H1 (cell line): ENCODE measurements at regions not wholly inside any gene's neighbourhood (a gene's known extent, or its start where the extent isn't known, plus 50 kb on each side); places are given as distances from the start of the nearest gene placed in this dataset.

Experiments
- CTCF ChIA-PET: fragments of 300-600 bp; sonication (Branson Sonifier 250); formaldehyde crosslinking; loops from one replicate; lab custom pipeline; 2021; ENCODE audit not compliant: partially characterized antibody; lab: Charles Lee
- POLR2A ChIA-PET: fragments of 300-600 bp; sonication (Branson Sonifier 250); formaldehyde crosslinking; loops from one replicate; lab custom pipeline; 2021; ENCODE audit warnings: inconsistent platforms; ENCODE audit not compliant: partially characterized antibody; lab: Charles Lee
- DNase-seq, 2 experiments: peaks; one replicate each; pipeline versions ENCODE4 v3.0.0 to v3.0.0-alpha.2; 2010 to 2022; ENCODE audit warnings: low spot score in 2 of 2, low read depth in 1 of 2, mixed read lengths in 1 of 2
- FAIRE-seq: peaks from 2 replicates; lab custom pipeline; 2011; peaks lifted over from hg19 to GRCh38; lab: Jason Lieb, UNC
- H2AFZ ChIP-seq: 2 replicates; pipeline ENCODE4 v1.8.1; 2012; ENCODE audit warnings: low read length, inconsistent platforms
- H2AK5ac ChIP-seq: 2 replicates; pipeline ENCODE4 v1.6.1; 2013; ENCODE audit warnings: low read depth, low read length
- H2BK120ac ChIP-seq: replicated peaks from 2 replicates; pipeline ENCODE3; 2013; ENCODE audit warnings: low read depth, low read length, inconsistent platforms
- H2BK12ac ChIP-seq: 2 replicates; pipeline ENCODE4 v1.6.1; 2013; ENCODE audit warnings: low read depth, low read length
- H2BK15ac ChIP-seq: 2 replicates; pipeline ENCODE4 v1.6.1; 2013; ENCODE audit warnings: low read length
- H2BK20ac ChIP-seq: 2 replicates; pipeline ENCODE4 v1.6.1; 2013; ENCODE audit warnings: low read length
- H2BK5ac ChIP-seq: 2 replicates; pipeline ENCODE4 v1.6.1; 2013; ENCODE audit warnings: low read depth, low read length
- H3K14ac ChIP-seq: 2 replicates; pipeline ENCODE4 v1.6.1; 2013; ENCODE audit warnings: inconsistent platforms; ENCODE audit not compliant: insufficient read length
- H3K18ac ChIP-seq: 2 replicates; pipeline ENCODE4 v1.6.1; 2013; ENCODE audit warnings: low read length; ENCODE audit errors: extremely low read depth
- H3K23ac ChIP-seq: 2 replicates; pipeline ENCODE4 v1.6.1; 2013; ENCODE audit warnings: inconsistent platforms; ENCODE audit not compliant: insufficient read length
- H3K23me2 ChIP-seq: 2 replicates; pipeline ENCODE4 v1.6.1; 2013; ENCODE audit warnings: low read depth, low read length
- H3K27ac ChIP-seq: 2 replicates; pipeline ENCODE4 v1.6.1; 2011; ENCODE audit warnings: low read depth, low read length, inconsistent platforms
- H3K27me3 ChIP-seq, 4 experiments: replicated peaks in 1 of 4; 1 replicate in 1 of 4; 2 replicates in 3 of 4; pipeline versions ENCODE4 v1.6.1 to v1.8.1; 2011 to 2013; ENCODE audit warnings: low read length in 3 of 4, mild to moderate bottlenecking in 3 of 4, inconsistent platforms in 2 of 4, mixed read lengths in 2 of 4, moderate library complexity in 1 of 4; ENCODE audit not compliant: control insufficient read depth in 3 of 4, insufficient read depth in 3 of 4; ENCODE audit errors: extremely low read depth in 1 of 4
- H3K36me3 ChIP-seq, 4 experiments: 2 replicates each; pipeline versions ENCODE4 v1.6.1 to v1.8.1; 2011 to 2013; ENCODE audit warnings: mild to moderate bottlenecking in 4 of 4, low read length in 3 of 4, moderate library complexity in 2 of 4, control low read depth in 1 of 4, inconsistent platforms in 1 of 4; ENCODE audit not compliant: insufficient read depth in 4 of 4, control insufficient read depth in 2 of 4
- H3K4ac ChIP-seq: replicated peaks from 2 replicates; pipeline ENCODE3; 2013; ENCODE audit warnings: low read length, low read depth, mixed read lengths, inconsistent platforms; ENCODE audit not compliant: insufficient read length
- H3K4me1 ChIP-seq, 4 experiments: replicated peaks in 1 of 4; 1 replicate in 1 of 4; 2 replicates in 3 of 4; pipeline versions ENCODE4 v1.6.1 to v1.8.1; 2011 to 2013; ENCODE audit warnings: low read length in 3 of 4, inconsistent platforms in 2 of 4, mixed read lengths in 1 of 4; ENCODE audit not compliant: insufficient read depth in 4 of 4, control insufficient read depth in 3 of 4
- H3K4me2 ChIP-seq, 2 experiments: 2 replicates each; pipeline versions ENCODE4 v1.6.1 to v1.8.1; 2011 to 2013; ENCODE audit warnings: low read depth in 2 of 2, low read length in 2 of 2, control low read depth in 1 of 2, inconsistent platforms in 1 of 2, mild to moderate bottlenecking in 1 of 2; ENCODE audit not compliant: insufficient read depth in 1 of 2
- H3K4me3 ChIP-seq, 4 experiments: fragments of 200-600, 300-600 bp in 1 of 4; sonication (generic), shearing (Covaris generic), sonication (Bioruptor Twin) in 1 of 4; 2 replicates each; pipeline versions ENCODE4 v1.5.1 to v1.8.1; 2011 to 2016; ENCODE audit warnings: low read length in 4 of 4, low read depth in 3 of 4, control low read depth in 2 of 4, inconsistent platforms in 2 of 4, mild to moderate bottlenecking in 2 of 4, mixed read lengths in 1 of 4, moderate library complexity in 1 of 4; ENCODE audit not compliant: insufficient read depth in 2 of 4; ENCODE audit errors: extremely low read depth in 1 of 4
- H3K56ac ChIP-seq: replicated peaks from 2 replicates; pipeline ENCODE3; 2013; ENCODE audit warnings: low read depth, mild to moderate bottlenecking, mixed read lengths, low read length, inconsistent platforms; ENCODE audit not compliant: insufficient read length
- H3K79me1 ChIP-seq: 2 replicates; pipeline ENCODE4 v1.6.1; 2013; ENCODE audit warnings: low read depth, low read length, control low read depth
- H3K79me2 ChIP-seq, 2 experiments: 2 replicates each; pipeline versions ENCODE4 v1.6.1 to v1.8.1; 2012 to 2013; ENCODE audit warnings: low read length in 2 of 2, mild to moderate bottlenecking in 2 of 2, inconsistent platforms in 1 of 2; ENCODE audit not compliant: insufficient read depth in 2 of 2, control insufficient read depth in 1 of 2
- H3K9ac ChIP-seq, 4 experiments: replicated peaks in 1 of 4; 1 replicate in 1 of 4; 2 replicates in 3 of 4; pipeline versions ENCODE4 v1.6.1 to v1.8.1; 2011 to 2013; ENCODE audit warnings: low read depth in 3 of 4, low read length in 3 of 4, control low read depth in 2 of 4, mild to moderate bottlenecking in 2 of 4, moderate library complexity in 2 of 4, inconsistent platforms in 1 of 4; ENCODE audit errors: extremely low read depth in 1 of 4
- H3K9me3 ChIP-seq, 2 experiments: 2 replicates each; pipeline versions ENCODE4 v1.6.1 to v1.8.1; 2012 to 2013; ENCODE audit warnings: mild to moderate bottlenecking in 2 of 2, moderate library complexity in 2 of 2, control low read depth in 1 of 2, inconsistent platforms in 1 of 2, low read depth in 1 of 2, low read length in 1 of 2, mixed read lengths in 1 of 2; ENCODE audit not compliant: insufficient read depth in 2 of 2
- H4K20me1 ChIP-seq, 2 experiments: replicated peaks in 1 of 2; 2 replicates each; pipeline versions ENCODE3 to v1.8.1; 2011 to 2013; ENCODE audit warnings: inconsistent platforms in 2 of 2, low read length in 2 of 2, mild to moderate bottlenecking in 1 of 2; ENCODE audit not compliant: insufficient read depth in 2 of 2, control insufficient read depth in 1 of 2
- H4K5ac ChIP-seq: 2 replicates; pipeline ENCODE4 v1.6.1; 2013; ENCODE audit warnings: low read length, low read depth, mixed read lengths, inconsistent platforms; ENCODE audit not compliant: insufficient read length
- H4K8ac ChIP-seq: 2 replicates; pipeline ENCODE4 v1.8.0; 2013; ENCODE audit warnings: mild to moderate bottlenecking, moderate library complexity, low read length, inconsistent platforms; ENCODE audit not compliant: insufficient read depth; ENCODE audit errors: extremely low read depth
- H4K91ac ChIP-seq: replicated peaks from 2 replicates; pipeline ENCODE3; 2013; ENCODE audit warnings: low read length, mixed read lengths, inconsistent platforms; ENCODE audit not compliant: insufficient read length
- SRF ChIP-seq: IDR thresholded peaks from 2 replicates; pipeline ENCODE4 v1.6.1; 2011; ENCODE audit warnings: mild to moderate bottlenecking, low read depth, low read length, moderate library complexity
- WGBS, 2 experiments: shearing (Covaris generic) in 1 of 2; methylation state at CpG; one replicate each; pipeline versions ENCODE4 v1.1.6 to v1.1.7; 2013 to 2015; ENCODE audit warnings: low lambda C conversion rate in 2 of 2, mixed read lengths in 2 of 2, inconsistent platforms in 1 of 2, low coverage in 1 of 2, missing lambda C conversion rate in 1 of 2; ENCODE audit not compliant: insufficient replicate concordance in 2 of 2, insufficient coverage in 1 of 2, insufficient read length in 1 of 2; ENCODE audit errors: extremely low coverage in 1 of 2, missing lambda C conversion rate in 1 of 2; 5-methylcytosine and 5-hydroxymethylcytosine counted together

DNA sequence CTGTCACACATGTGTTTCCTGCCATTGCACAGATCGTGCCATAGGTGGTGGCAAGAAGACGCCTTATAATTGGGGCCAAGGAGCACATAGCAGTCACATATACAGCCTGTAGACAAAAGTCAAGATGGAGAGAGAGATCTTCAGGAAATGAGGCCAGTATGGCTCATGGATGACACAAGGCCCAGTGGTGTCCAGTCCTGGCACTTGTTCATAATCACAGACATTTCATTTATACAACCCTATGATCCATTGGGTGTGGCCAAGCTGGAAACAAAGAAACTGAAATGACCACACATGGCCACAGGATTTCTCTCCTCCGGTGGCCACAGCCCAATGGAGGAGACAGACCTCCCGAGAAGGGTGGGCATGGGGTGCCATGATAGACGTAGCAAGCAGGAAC, 78.5 kb upstream of the KAZN start:
- DNase-seq (no peak), FAIRE-seq (no peak)
- H4K8ac ChIP-seq = no peak overlapping the region
- H3K4me2 ChIP-seq = no peak overlapping the region
- no peak overlapping the region for H3K23ac ChIP-seq
- H3K79me1 ChIP-seq = no peaks in the 10 kb centered on the region
- H3K27me3 ChIP-seq = no peaks in the 10 kb centered on the region
- H3K23me2 ChIP-seq = no peaks in the 10 kb centered on the region; the same call in 1 of the 2 replicates
- no peaks in the 10 kb centered on the region for H3K79me2 ChIP-seq
- no peak overlapping the region for H3K18ac ChIP-seq
- H3K14ac ChIP-seq = no peak overlapping the region
- no peak overlapping the region for H2BK12ac ChIP-seq
- POLR2A ChIA-PET = no interaction called here
- no peak for TF ChIP-seq SRF
- WGBS, 2 experiments = 80% methylated on average over 5 of the region's 5 CpGs; no CpG with 5 or more reads in 1 of the 2 experiments
- no peak overlapping the region for H3K9ac ChIP-seq
- H3K36me3 ChIP-seq = no peaks in the 10 kb centered on the region
- H2BK120ac ChIP-seq = no peak overlapping the region
- no peak overlapping the region for H2AFZ ChIP-seq
- no peak overlapping the region for H3K4ac ChIP-seq
- no peaks in the 10 kb centered on the region for H3K9me3 ChIP-seq
- no peak overlapping the region for H2AK5ac ChIP-seq
- no peaks in the 10 kb centered on the region; a peak in 1 of 7 replicates for H3K4me1 ChIP-seq
- H2BK20ac ChIP-seq = no peak overlapping the region
- H2BK15ac ChIP-seq = no peak overlapping the region
- no peak overlapping the region for H3K56ac ChIP-seq
- CTCF ChIA-PET = interaction anchor here (0.6 to 1.6 kb wide), 2 partner anchors 9 to 76 kb away, joined by 3 to 5 read pairs; no protein-coding TSS in a partner anchor
- no peak overlapping the region for H2BK5ac ChIP-seq
- H4K20me1 ChIP-seq = no peaks in the 10 kb centered on the region
- H4K91ac ChIP-seq = no peak overlapping the region
- H3K27ac ChIP-seq = no peak overlapping the region
- no peak overlapping the region for H4K5ac ChIP-seq
- no peak overlapping the region for H3K4me3 ChIP-seq
